ENCODE measurements at regions not wholly inside any gene's neighbourhood (a gene's known extent, or its start where the extent isn't known, plus 50 kb on each side); places are given as distances from the start of the nearest gene placed in this dataset.
"Not testable (repeated sequence)": the region's sequence is repeated elsewhere in the genome, so short reads cannot be mapped to it uniquely, and the experiment has no call there.

GRCh38 chr1:67937651-67938050 lies 104.4 kb upstream of the GNG12 start:
- no peaks in the 10 kb centered on the region for H3K4me1 ChIP-seq
- H3K4me3 ChIP-seq, result no peak overlapping the region
- H3K27me3 ChIP-seq, result no peaks in the 10 kb centered on the region
- H3K36me3 ChIP-seq, result no peaks in the 10 kb centered on the region
- peak in 1 of 2 experiments; percentile 13 for DNase-seq
- H3K9me3 ChIP-seq (replicated peaks), result no peaks in the 10 kb centered on the region
- H3K27ac ChIP-seq, result no peak overlapping the region

GRCh38 chr1:67937010-67937409 lies 103.7 kb upstream of the GNG12 start:
- Histone ChIP-seq H3K4me1 (no peaks in the 10 kb centered on the region), H3K27me3 (no peaks in the 10 kb centered on the region), H3K4me3 (no peak overlapping the region), H3K9me3 (replicated peaks) (no peaks in the 10 kb centered on the region), H3K36me3 (no peaks in the 10 kb centered on the region), H3K27ac (no peak overlapping the region)
- DNase-seq, result no peak

GRCh38 chr1:67935560-67935959 lies 102.3 kb upstream of the GNG12 start:
- no peaks in the 10 kb centered on the region for H3K9me3 ChIP-seq (replicated peaks)
- no peak for DNase-seq
- peaks cover 2% of the 10 kb centered on the region for H3K4me1 ChIP-seq
- no peaks in the 10 kb centered on the region for H3K27me3 ChIP-seq
- no peak overlapping the region for H3K27ac ChIP-seq
- no peak overlapping the region for H3K4me3 ChIP-seq
- H3K36me3 ChIP-seq, result no peaks in the 10 kb centered on the region

GRCh38 chr1:67931198-67931597 lies 97.9 kb upstream of the GNG12 start:
- no peak overlapping the region for H3K27ac ChIP-seq
- H3K4me1 ChIP-seq, result peaks cover 8% of the 10 kb centered on the region
- no peaks in the 10 kb centered on the region for H3K9me3 ChIP-seq (replicated peaks)
- no peaks in the 10 kb centered on the region for H3K36me3 ChIP-seq
- no peak overlapping the region for H3K4me3 ChIP-seq
- no peak for DNase-seq
- no peaks in the 10 kb centered on the region for H3K27me3 ChIP-seq

GRCh38 chr1:67923074-67923473 lies 89.8 kb upstream of the GNG12 start:
- Histone ChIP-seq H3K36me3 (no peaks in the 10 kb centered on the region), H3K27ac (no peak overlapping the region), H3K27me3 (no peaks in the 10 kb centered on the region), H3K9me3 (replicated peaks) (no peaks in the 10 kb centered on the region), H3K4me1 (no peaks in the 10 kb centered on the region), H3K4me3 (no peak overlapping the region)
- no peak for DNase-seq

GRCh38 chr1:67921725-67922489 lies 88.6 kb upstream of the GNG12 start:
- Histone ChIP-seq H3K27ac (no peak overlapping the region), H3K27me3 (no peaks in the 10 kb centered on the region), H3K9me3 (replicated peaks) (no peaks in the 10 kb centered on the region), H3K4me3 (no peak overlapping the region), H3K4me1 (no peaks in the 10 kb centered on the region), H3K36me3 (no peaks in the 10 kb centered on the region)
- no peak for DNase-seq

- H3K27ac ChIP-seq, result no peak overlapping the region
- H3K36me3 ChIP-seq, result no peaks in the 10 kb centered on the region
- H3K9me3 ChIP-seq (replicated peaks), result no peaks in the 10 kb centered on the region
- no peaks in the 10 kb centered on the region for H3K27me3 ChIP-seq
- no peaks in the 10 kb centered on the region for H3K4me1 ChIP-seq
- no peak overlapping the region for H3K4me3 ChIP-seq
- no peak for DNase-seq
These were observed 86.2 kb upstream of the GNG12 start for GRCh38 chr1:67919274-67920072.

GRCh38 chr1:67918067-67918466 lies 84.8 kb upstream of the GNG12 start:
- Histone ChIP-seq H3K36me3 (no peaks in the 10 kb centered on the region), H3K9me3 (replicated peaks) (no peaks in the 10 kb centered on the region), H3K27ac (no peak overlapping the region), H3K4me1 (no peaks in the 10 kb centered on the region), H3K27me3 (no peaks in the 10 kb centered on the region), H3K4me3 (no peak overlapping the region)
- no peak for DNase-seq

- no peak overlapping the region for H3K4me3 ChIP-seq
- H3K36me3 ChIP-seq, result no peaks in the 10 kb centered on the region
- DNase-seq, result no peak
- no peaks in the 10 kb centered on the region for H3K9me3 ChIP-seq (replicated peaks)
- no peak overlapping the region for H3K27ac ChIP-seq
- H3K27me3 ChIP-seq, result no peaks in the 10 kb centered on the region
- no peaks in the 10 kb centered on the region for H3K4me1 ChIP-seq
These were observed 83.7 kb upstream of the GNG12 start for GRCh38 chr1:67917006-67917405.

- Histone ChIP-seq H3K36me3 (no peaks in the 10 kb centered on the region), H3K27me3 (no peaks in the 10 kb centered on the region), H3K9me3 (replicated peaks) (no peaks in the 10 kb centered on the region), H3K4me3 (no peak overlapping the region), H3K27ac (no peak overlapping the region), H3K4me1 (no peaks in the 10 kb centered on the region)
- DNase-seq, result no peak
These were observed 83.0 kb upstream of the GNG12 start for GRCh38 chr1:67916140-67916886.

GRCh38 chr1:67909776-67910175 lies 76.5 kb upstream of the GNG12 start:
- H3K9me3 ChIP-seq (replicated peaks), result no peaks in the 10 kb centered on the region; the same call in 1 of the 2 replicates
- no peak for DNase-seq
- H3K4me3 ChIP-seq, result no peak overlapping the region
- no peak overlapping the region for H3K27ac ChIP-seq
- H3K36me3 ChIP-seq, result no peaks in the 10 kb centered on the region
- H3K27me3 ChIP-seq, result no peaks in the 10 kb centered on the region
- H3K4me1 ChIP-seq, result peaks cover 9% of the 10 kb centered on the region; the same call in 1 of the 2 replicates

- DNase-seq, result no peak
- Histone ChIP-seq H3K4me1 (peaks cover 9% of the 10 kb centered on the region; the same call in 1 of the 2 replicates), H3K27me3 (no peaks in the 10 kb centered on the region), H3K27ac (no peak overlapping the region), H3K36me3 (no peaks in the 10 kb centered on the region), H3K4me3 (no peak overlapping the region), H3K9me3 (replicated peaks) (no peaks in the 10 kb centered on the region; the same call in 1 of the 2 replicates)
These were observed 75.1 kb upstream of the GNG12 start for GRCh38 chr1:67908250-67908936.

- H3K4me3 ChIP-seq; H3K36me3 ChIP-seq; H3K27ac ChIP-seq; H3K4me1 ChIP-seq; H3K9me3 ChIP-seq (replicated peaks); H3K27me3 ChIP-seq; DNase-seq: not testable (repeated sequence)
These were observed 74.2 kb upstream of the GNG12 start for GRCh38 chr1:67907467-67907866.

- not testable (repeated sequence) for H3K4me1 ChIP-seq; H3K4me3 ChIP-seq; DNase-seq; H3K27me3 ChIP-seq; H3K27ac ChIP-seq; H3K36me3 ChIP-seq; H3K9me3 ChIP-seq (replicated peaks)
These were observed 72.7 kb upstream of the GNG12 start for GRCh38 chr1:67906015-67906414.

Measured in SJCRH30 (cell line).